IMR-90 (cell line): ENCODE measurements at regions not wholly inside any gene's neighbourhood (a gene's known extent, or its start where the extent isn't known, plus 50 kb on each side); places are given as distances from the start of the nearest gene placed in this dataset.
A peak's percentile ranks its signal among the peaks of the same experiment; 100 is the strongest.

Source experiments
- ATAC-seq: fragments of 200-7000 bp; cut with Tn5 transposase; 2 replicates; pipeline ENCODE4 v1.9.1; 2020; ENCODE audit warnings: low read depth, mild to moderate bottlenecking, moderate library complexity
- BruUV-seq: library from RNA; stranded (reverse); fragments of 400-500 nt; replicated peaks from 2 replicates; lab custom pipeline; 2021; lab: Mats Ljungman, UMichigan
- CTCF ChIA-PET: fragments of 300-600 bp; formaldehyde crosslinking; extraction: SDS; loops from one replicate; lab custom pipeline; 2021; ENCODE audit warnings: antibody characterized with exemption; lab: Yijun Ruan, JAX
- POLR2A ChIA-PET: fragments of 300-600 bp; sonication (Branson Sonifier 250); formaldehyde crosslinking; loops from one replicate; lab custom pipeline; 2022; ENCODE audit warnings: antibody characterized with exemption; ENCODE audit not compliant: unreplicated experiment; lab: Charles Lee
- DNase-seq: peaks from one replicate; pipeline ENCODE4 v3.0.0; 2013
- H2AFZ ChIP-seq: replicated peaks from 2 replicates; pipeline ENCODE3; 2013; ENCODE audit warnings: low read length, mild to moderate bottlenecking; ENCODE audit not compliant: poor library complexity
- H2AK5ac ChIP-seq: 2 replicates; pipeline ENCODE4 v1.6.1; 2013; ENCODE audit warnings: low read depth, low read length, inconsistent platforms
- H2AK9ac ChIP-seq: replicated peaks from 2 replicates; pipeline ENCODE3; 2013; ENCODE audit warnings: mild to moderate bottlenecking, low read depth, low read length, moderate library complexity; ENCODE audit not compliant: poor library complexity
- H2BK120ac ChIP-seq: 2 replicates; pipeline ENCODE4 v1.6.1; 2013; ENCODE audit warnings: low read depth, low read length, inconsistent platforms
- H2BK15ac ChIP-seq: 3 replicates; pipeline ENCODE4 v1.6.1; 2013; ENCODE audit warnings: low read depth, low read length, inconsistent platforms
- H2BK20ac ChIP-seq: 2 replicates; pipeline ENCODE4 v1.6.1; 2013; ENCODE audit warnings: low read depth, mild to moderate bottlenecking, inconsistent platforms, low read length, moderate library complexity
- H2BK5ac ChIP-seq: 2 replicates; pipeline ENCODE4 v1.6.1; 2013; ENCODE audit warnings: mild to moderate bottlenecking, low read depth, low read length, inconsistent platforms; ENCODE audit not compliant: poor library complexity, severe bottlenecking
- H3K14ac ChIP-seq: replicated peaks from 2 replicates; pipeline ENCODE4 v1.6.1; 2013; ENCODE audit warnings: low read depth, low read length, inconsistent platforms
- H3K18ac ChIP-seq: 2 replicates; pipeline ENCODE4 v1.6.1; 2013; ENCODE audit warnings: low read depth, low read length, control low read depth
- H3K23ac ChIP-seq: 2 replicates; pipeline ENCODE4 v1.6.1; 2013; ENCODE audit warnings: low read depth, low read length, inconsistent platforms
- H3K27ac ChIP-seq: 2 replicates; pipeline ENCODE4 v1.5.1; 2013; ENCODE audit warnings: mild to moderate bottlenecking, control low read depth, low read length; ENCODE audit not compliant: insufficient read depth
- H3K27me3 ChIP-seq: 2 replicates; pipeline ENCODE4 v1.6.1; 2013; ENCODE audit warnings: low read length; ENCODE audit not compliant: control insufficient read depth, insufficient read depth
- H3K36me3 ChIP-seq: 2 replicates; pipeline ENCODE4 v1.6.1; 2013; ENCODE audit warnings: low read length, mixed read lengths; ENCODE audit not compliant: control insufficient read depth, insufficient read depth
- H3K4ac ChIP-seq: 2 replicates; pipeline ENCODE4 v1.6.1; 2013; ENCODE audit warnings: low read depth, low read length, inconsistent platforms
- H3K4me1 ChIP-seq: 2 replicates; pipeline ENCODE4 v1.6.1; 2013; ENCODE audit warnings: low read length, mixed read lengths; ENCODE audit not compliant: control insufficient read depth, insufficient read depth
- H3K4me2 ChIP-seq: 2 replicates; pipeline ENCODE4 v1.6.1; 2013; ENCODE audit warnings: low read depth, mild to moderate bottlenecking, control low read depth, low read length, moderate library complexity
- H3K4me3 ChIP-seq: 2 replicates; pipeline ENCODE4 v1.5.1; 2013; ENCODE audit warnings: low read depth, mild to moderate bottlenecking, control low read depth, low read length, moderate library complexity; ENCODE audit not compliant: insufficient read depth
- H3K56ac ChIP-seq: 2 replicates; pipeline ENCODE4 v1.6.1; 2013; ENCODE audit warnings: low read length, inconsistent platforms; ENCODE audit not compliant: insufficient read depth; ENCODE audit errors: extremely low read depth
- H3K79me1 ChIP-seq, 2 experiments: 2 replicates each; pipeline ENCODE4 v1.6.1; 2013; ENCODE audit warnings: low read length in 2 of 2, inconsistent platforms in 1 of 2, low read depth in 1 of 2
- H3K9ac ChIP-seq: 2 replicates; pipeline ENCODE4 v1.6.1; 2013; ENCODE audit warnings: low read depth, low read length, control low read depth
- H3K9me1 ChIP-seq: 2 replicates; pipeline ENCODE4 v1.6.1; 2013; ENCODE audit warnings: low read length, inconsistent platforms; ENCODE audit not compliant: insufficient read depth
- H3K9me3 ChIP-seq: 2 replicates; pipeline ENCODE4 v1.6.1; 2013; ENCODE audit warnings: low read length; ENCODE audit not compliant: control insufficient read depth, insufficient read depth
- H4K20me1 ChIP-seq: 2 replicates; pipeline ENCODE4 v1.6.1; 2013; ENCODE audit warnings: low read length, inconsistent platforms; ENCODE audit not compliant: insufficient read depth
- H4K5ac ChIP-seq: 2 replicates; pipeline ENCODE4 v1.6.1; 2013; ENCODE audit warnings: mild to moderate bottlenecking, low read depth, low read length, control low read depth
- H4K8ac ChIP-seq, 2 experiments: 2 replicates each; pipeline ENCODE4 v1.6.1; 2013; ENCODE audit warnings: low read depth in 2 of 2, low read length in 2 of 2, control low read depth in 1 of 2, inconsistent platforms in 1 of 2
- H4K91ac ChIP-seq: 2 replicates; pipeline ENCODE4 v1.6.1; 2013; ENCODE audit warnings: low read depth, low read length, inconsistent platforms; ENCODE audit not compliant: insufficient read depth
- BHLHE40 ChIP-seq: fragments of 150-350 bp; IDR thresholded peaks from 2 replicates; pipeline ENCODE4 v1.6.1; 2016; ENCODE audit warnings: mild to moderate bottlenecking, low read depth, low read length
- FOS ChIP-seq: fragments of 150-350 bp; IDR thresholded peaks from 2 replicates; pipeline ENCODE4 v1.6.1; 2016; ENCODE audit warnings: low read depth, low read length
- MXI1 ChIP-seq: IDR thresholded peaks from 2 replicates; pipeline ENCODE4 v1.6.1; 2012; ENCODE audit warnings: low read depth, mild to moderate bottlenecking, low read length, moderate library complexity, borderline replicate concordance
- RFX5 ChIP-seq: IDR thresholded peaks from 2 replicates; pipeline ENCODE4 v1.8.0; 2012; ENCODE audit warnings: low read depth, mild to moderate bottlenecking, low read length, moderate library complexity
- USF2 ChIP-seq: fragments of 150-350 bp; IDR thresholded peaks from 2 replicates; pipeline ENCODE4 v1.6.1; 2017; ENCODE audit warnings: mild to moderate bottlenecking, antibody characterized with exemption, low read length, low read depth
- whole genome bisulfite sequencing, 2 experiments: methylation state at CpG; one replicate each; pipeline versions ENCODE4 v1.1.5 to v1.1.7; 2013; ENCODE audit warnings: missing lambda C conversion rate in 2 of 2; ENCODE audit not compliant: insufficient read length in 1 of 2; ENCODE audit errors: extremely low coverage in 2 of 2; 5-methylcytosine and 5-hydroxymethylcytosine counted together
- dilution Hi-C: fragments of 300-500 bp; cut with HindIII; formaldehyde crosslinking; loops from one replicate; pipeline ENCODE4 v1.14.3; 2018; ENCODE audit warnings: low sequenced_read_pairs; ENCODE audit not compliant: unreplicated experiment
- in situ Hi-C: fragments of 300-500 bp; cut with MboI; formaldehyde crosslinking; loops from 3 replicates; pipeline ENCODE4 v1.14.3; 2019; ENCODE audit warnings: low sequenced_read_pairs, inconsistent platforms, mixed read lengths
- intact Hi-C: fragments of 100-400 bp; cut with micrococcal nuclease; formaldehyde crosslinking; loops from 2 replicates; pipeline ENCODE4 v1.10.0; 2022

GRCh38 chr2:67566958-67567635 lies 170.0 kb downstream of the ETAA1 start:
- Histone ChIP-seq H3K4me1 (peaks cover 18% of the 10 kb centered on the region), H3K36me3 (no peaks in the 10 kb centered on the region), H3K4me3 (no peak overlapping the region), H4K5ac (no peak overlapping the region; the same call in 1 of the 2 replicates), H2BK120ac (peak overlapping the region; percentile 25; the same call in 1 of the 2 replicates), H3K27me3 (no peaks in the 10 kb centered on the region), H3K9me3 (no peaks in the 10 kb centered on the region), H4K91ac (peak overlapping the region; percentile 28; the same call in 1 of the 2 replicates), H3K4me2 (no peak overlapping the region), H3K9ac (no peak overlapping the region), H3K56ac (no peak overlapping the region), H2BK20ac (peak overlapping the region; percentile 62), H2BK5ac (peak overlapping the region; percentile 74), H3K23ac (0 out of 2 replicates have a peak overlapping the region, but pooled peaks have one; percentile 15), H3K14ac (0 out of 2 replicates have a peak overlapping the region, but pooled peaks have one; percentile 42), H2BK15ac (peak overlapping the region; percentile 39; the same call in 1 of the 3 replicates), H3K27ac (no peak overlapping the region), H3K9me1 (peaks cover 12% of the 10 kb centered on the region), H3K18ac (peak overlapping the region; percentile 42; the same call in 1 of the 2 replicates), H3K4ac (peak overlapping the region; percentile 46; the same call in 1 of the 2 replicates), H2AFZ (no peak overlapping the region), H3K79me1 (peaks cover 0 to 9% of the 10 kb centered on the region in 2 experiments; a peak in 1 of 4 replicates), H2AK9ac (no peak overlapping the region), H2AK5ac (peak overlapping the region; percentile 77), H4K20me1 (no peaks in the 10 kb centered on the region), H4K8ac (peak overlapping the region; percentile 7 to 24; a peak in 1 of 4 replicates)
- ChIA-PET CTCF (no interaction called here), POLR2A (no interaction called here)
- no TSS peak for BruUV-seq
- WGBS, 2 experiments: 94% methylated on average over 4 of the region's 5 CpGs; no CpG with 5 or more reads in 1 of the 2 experiments
- TF ChIP-seq RFX5: no peak
- no peak for TF ChIP-seq FOS
- TF ChIP-seq BHLHE40: 0 out of 2 replicates have a peak, but pooled peaks have one; percentile 4
- no peak for TF ChIP-seq MXI1
- TF ChIP-seq USF2: no peak
- DNase-seq (peak; percentile 50), ATAC-seq (no peak)
- dilution Hi-C loops (no loop called here), in situ Hi-C loops (no loop called here), intact Hi-C loops (no loop called here)
